Aorta (tissue), 5 donors: ENCODE measurements at regions not wholly inside any gene's neighbourhood (a gene's known extent, or its start where the extent isn't known, plus 50 kb on each side); places are given as distances from the start of the nearest gene placed in this dataset.

Experiments used
- ATAC-seq: fragments of 200-7000 bp; cut with Tn5 transposase; one replicate; pipeline ENCODE4 v1.9.1; 2022; ENCODE audit warnings: moderate library complexity; ENCODE audit not compliant: low FRiP score
- DNase-seq, 2 donors: peaks; one replicate each; pipeline ENCODE4 v3.0.0-alpha.2; 2020
- H3K27ac ChIP-seq, 2 donors: one replicate each; pipeline ENCODE4 v1.5.1; 2013; ENCODE audit warnings: low read length in 2 of 2, mild to moderate bottlenecking in 2 of 2, moderate library complexity in 2 of 2, control low read depth in 1 of 2, inconsistent platforms in 1 of 2, low read depth in 1 of 2
- H3K27me3 ChIP-seq, 2 donors: one replicate each; pipeline ENCODE4 v1.6.1; 2013; ENCODE audit warnings: control low read depth in 1 of 2, low read length in 1 of 2, mild to moderate bottlenecking in 1 of 2, moderate library complexity in 1 of 2; ENCODE audit not compliant: insufficient read depth in 2 of 2, control insufficient read depth in 1 of 2
- H3K36me3 ChIP-seq, 2 donors: one replicate each; pipeline ENCODE4 v1.6.1; 2013; ENCODE audit warnings: control low read depth in 1 of 2, low read length in 1 of 2, mild to moderate bottlenecking in 1 of 2; ENCODE audit not compliant: insufficient read depth in 2 of 2, control insufficient read depth in 1 of 2
- H3K4me1 ChIP-seq, 2 donors: one replicate each; pipeline ENCODE4 v1.6.1; 2013; ENCODE audit warnings: low read length in 2 of 2, control low read depth in 1 of 2, mild to moderate bottlenecking in 1 of 2, moderate library complexity in 1 of 2; ENCODE audit not compliant: insufficient read depth in 2 of 2, control insufficient read depth in 1 of 2
- H3K4me3 ChIP-seq, 2 donors: one replicate each; pipeline ENCODE4 v1.5.1; 2013; ENCODE audit warnings: low read length in 2 of 2, control low read depth in 1 of 2, mild to moderate bottlenecking in 1 of 2
- H3K9me3 ChIP-seq: one replicate; pipeline ENCODE4 v1.6.1; 2013; ENCODE audit warnings: mild to moderate bottlenecking, low read length; ENCODE audit not compliant: control insufficient read depth
- WGBS, 2 donors: extraction: QIAGEN DNeasy Blood & Tissue Kit; methylation state at CpG; one replicate each; pipeline ENCODE4 v1.1.7; 2013; 5-methylcytosine and 5-hydroxymethylcytosine counted together
- intact Hi-C, 2 donors: fragments of 100-400 bp; cut with DNase I; formaldehyde crosslinking; loops; one replicate each; pipeline versions ENCODE4 v1.14.2 to v1.15.0; 2022
- donor health status: healthy with polysubstance abuse.
- donor health status: Bipolar disorder and iron deficiency.
- donor health status: DM: no; HTN: no; CAD: no.
- donor health status: DM: no; HTN: no; CAD: no.
- donor health status: DM: yes; HTN: yes; CAD: no.

GRCh38 chr2:2565671-2566070, 234.6 kb upstream of the MYT1L start:
- 85 to 88% methylated on average over 16 of the region's 16 CpGs for WGBS, 2 donors
- H3K4me1 ChIP-seq, result no peaks in the 10 kb centered on the region
- H3K36me3 ChIP-seq, result no peaks in the 10 kb centered on the region
- ATAC-seq, result no peak
- no peak overlapping the region for H3K4me3 ChIP-seq
- no peaks in the 10 kb centered on the region for H3K9me3 ChIP-seq
- no peak overlapping the region for H3K27ac ChIP-seq
- DNase-seq, result peak in 1 of 2 donors; percentile 59
- no peaks in the 10 kb centered on the region for H3K27me3 ChIP-seq
- intact Hi-C loops, result no loop called here

- Histone ChIP-seq H3K27ac (no peak overlapping the region), H3K9me3 (no peaks in the 10 kb centered on the region), H3K4me1 (no peaks in the 10 kb centered on the region), H3K36me3 (no peaks in the 10 kb centered on the region), H3K4me3 (no peak overlapping the region), H3K27me3 (no peaks in the 10 kb centered on the region)
- 46 to 52% methylated on average over 24 of the region's 24 CpGs for WGBS, 2 donors
- DNase-seq (peak in 1 of 2 donors; percentile 49), ATAC-seq (no peak)
- intact Hi-C loops, result no loop called here
These were observed 233.4 kb upstream of the MYT1L start for GRCh38 chr2:2564300-2565078.

GRCh38 chr2:2563309-2563860, 232.3 kb upstream of the MYT1L start:
- Histone ChIP-seq H3K4me1 (no peaks in the 10 kb centered on the region), H3K27ac (no peak overlapping the region), H3K9me3 (no peaks in the 10 kb centered on the region), H3K36me3 (no peaks in the 10 kb centered on the region), H3K27me3 (no peaks in the 10 kb centered on the region), H3K4me3 (no peak overlapping the region)
- WGBS, 2 donors, result 72 to 74% methylated on average over 8 of the region's 8 CpGs
- intact Hi-C loops, result no loop called here
- ATAC-seq, result no peak
- no peak for DNase-seq

- H3K9me3 ChIP-seq, result no peaks in the 10 kb centered on the region
- no peaks in the 10 kb centered on the region for H3K4me1 ChIP-seq
- no peaks in the 10 kb centered on the region for H3K36me3 ChIP-seq
- H3K4me3 ChIP-seq, result no peak overlapping the region
- H3K27ac ChIP-seq, result no peak overlapping the region
- DNase-seq (no peak), ATAC-seq (no peak)
- no peaks in the 10 kb centered on the region for H3K27me3 ChIP-seq
- 60 to 64% methylated on average over 5 of the region's 5 CpGs for WGBS, 2 donors
- intact Hi-C loops, result no loop called here
These were observed 231.8 kb upstream of the MYT1L start for GRCh38 chr2:2562867-2563266.

GRCh38 chr2:2561346-2562095, 230.4 kb upstream of the MYT1L start:
- no peaks in the 10 kb centered on the region for H3K36me3 ChIP-seq
- 84 to 88% methylated on average over 14 of the region's 14 CpGs for WGBS, 2 donors
- intact Hi-C loops, result no loop called here
- no peak for DNase-seq
- ATAC-seq, result no peak
- no peaks in the 10 kb centered on the region for H3K4me1 ChIP-seq
- H3K9me3 ChIP-seq, result no peaks in the 10 kb centered on the region
- no peak overlapping the region for H3K27ac ChIP-seq
- H3K27me3 ChIP-seq, result no peaks in the 10 kb centered on the region
- no peak overlapping the region for H3K4me3 ChIP-seq

- H3K9me3 ChIP-seq, result no peaks in the 10 kb centered on the region
- H3K27ac ChIP-seq, result no peak overlapping the region
- H3K36me3 ChIP-seq, result no peaks in the 10 kb centered on the region
- WGBS, 2 donors, result 78 to 83% methylated on average over 16 of the region's 16 CpGs
- ATAC-seq, result no peak
- no peaks in the 10 kb centered on the region for H3K27me3 ChIP-seq
- no peaks in the 10 kb centered on the region for H3K4me1 ChIP-seq
- intact Hi-C loops, result no loop called here
- H3K4me3 ChIP-seq, result no peak overlapping the region
- DNase-seq, result no peak
These were observed 229.4 kb upstream of the MYT1L start for GRCh38 chr2:2560374-2561015.

- H3K9me3 ChIP-seq, result no peaks in the 10 kb centered on the region
- H3K4me1 ChIP-seq, result no peaks in the 10 kb centered on the region
- WGBS, 2 donors, result 79 to 82% methylated on average over 9 of the region's 9 CpGs
- H3K27me3 ChIP-seq, result no peaks in the 10 kb centered on the region
- no peak overlapping the region for H3K4me3 ChIP-seq
- H3K36me3 ChIP-seq, result no peaks in the 10 kb centered on the region
- no peak overlapping the region for H3K27ac ChIP-seq
- ATAC-seq (no peak), DNase-seq (no peak)
- intact Hi-C loops, result no loop called here
These were observed 227.4 kb upstream of the MYT1L start for GRCh38 chr2:2558476-2558875.

- Histone ChIP-seq H3K36me3 (no peaks in the 10 kb centered on the region), H3K4me1 (no peaks in the 10 kb centered on the region), H3K9me3 (peaks cover 3% of the 10 kb centered on the region), H3K27me3 (no peaks in the 10 kb centered on the region), H3K4me3 (no peak overlapping the region), H3K27ac (no peak overlapping the region)
- DNase-seq (no peak), ATAC-seq (no peak)
- WGBS, 2 donors, result 65 to 68% methylated on average over 5 of the region's 5 CpGs
- intact Hi-C loops, result no loop called here
These were observed 226.4 kb upstream of the MYT1L start for GRCh38 chr2:2557475-2557874.
